Keratinocyte (primary cell): ENCODE measurements at regions not wholly inside any gene's neighbourhood (a gene's known extent, or its start where the extent isn't known, plus 50 kb on each side); places are given as distances from the start of the nearest gene placed in this dataset.

Source experiments
- DNase-seq: peaks from one replicate; pipeline ENCODE4 v3.0.0-alpha.2; 2011; ENCODE audit warnings: low read depth, missing footprints, low spot score
- FAIRE-seq: peaks from 2 replicates; lab custom pipeline; 2011; peaks lifted over from hg19 to GRCh38; lab: Jason Lieb, UNC
- H2AFZ ChIP-seq: 2 replicates; pipeline ENCODE4 v1.6.0; 2012; ENCODE audit warnings: low read length, control low read depth, inconsistent platforms; ENCODE audit not compliant: control insufficient read depth
- H3K27ac ChIP-seq: 2 replicates; pipeline ENCODE4 v1.5.1; 2011; ENCODE audit warnings: low read length; ENCODE audit not compliant: control insufficient read depth, insufficient read depth
- H3K27me3 ChIP-seq: 3 replicates; pipeline ENCODE4 v1.6.0; 2011; ENCODE audit warnings: low read length; ENCODE audit not compliant: control insufficient read depth, insufficient read depth; ENCODE audit errors: extremely low read depth
- H3K36me3 ChIP-seq, 2 experiments: 2 replicates in 1 of 2; 3 replicates in 1 of 2; pipeline ENCODE4 v1.5.1; 2011; ENCODE audit warnings: low read length in 2 of 2, mild to moderate bottlenecking in 1 of 2; ENCODE audit not compliant: control insufficient read depth in 2 of 2, insufficient read depth in 2 of 2; ENCODE audit errors: extremely low read depth in 1 of 2
- H3K4me1 ChIP-seq: 3 replicates; pipeline ENCODE4 v1.5.1; 2011; ENCODE audit warnings: low read length; ENCODE audit not compliant: control insufficient read depth, insufficient read depth; ENCODE audit errors: extremely low read depth
- H3K4me2 ChIP-seq: 3 replicates; pipeline ENCODE4 v1.6.0; 2011; ENCODE audit warnings: low read depth, low read length; ENCODE audit not compliant: control insufficient read depth, insufficient read depth; ENCODE audit errors: extremely low read depth
- H3K4me3 ChIP-seq, 3 experiments: fragments of 200-600 bp in 1 of 3; sonication (generic) in 1 of 3; 2 replicates in 2 of 3; 3 replicates in 1 of 3; pipeline ENCODE4 v1.5.1; 2011 to 2016; ENCODE audit warnings: low read length in 3 of 3, mild to moderate bottlenecking in 3 of 3, control low read depth in 2 of 3, inconsistent platforms in 1 of 3, low read depth in 1 of 3, mixed read lengths in 1 of 3, mixed run types in 1 of 3, moderate library complexity in 1 of 3; ENCODE audit not compliant: control insufficient read depth in 2 of 3, insufficient read depth in 2 of 3; ENCODE audit errors: extremely low read depth in 1 of 3
- H3K79me2 ChIP-seq: 2 replicates; pipeline ENCODE4 v1.6.0; 2012; ENCODE audit warnings: low read length; ENCODE audit not compliant: control insufficient read depth, insufficient read depth
- H3K9ac ChIP-seq: 3 replicates; pipeline ENCODE4 v1.6.0; 2011; ENCODE audit warnings: low read length; ENCODE audit not compliant: control insufficient read depth, insufficient read depth; ENCODE audit errors: extremely low read depth
- H3K9me1 ChIP-seq: 3 replicates; pipeline ENCODE4 v1.6.0; 2011; ENCODE audit warnings: low read length; ENCODE audit not compliant: control insufficient read depth, insufficient read depth; ENCODE audit errors: extremely low read depth
- H3K9me3 ChIP-seq: 2 replicates; pipeline ENCODE4 v1.5.1; 2012; ENCODE audit warnings: low read depth, low read length; ENCODE audit not compliant: control insufficient read depth
- H4K20me1 ChIP-seq: 3 replicates; pipeline ENCODE4 v1.6.0; 2011; ENCODE audit warnings: low read length; ENCODE audit not compliant: control insufficient read depth, insufficient read depth; ENCODE audit errors: extremely low read depth
- CTCF ChIP-seq, 3 experiments: IDR thresholded peaks in 1 of 3; conservative IDR thresholded peaks in 1 of 3; optimal IDR thresholded peaks in 1 of 3; 2 replicates in 2 of 3; 3 replicates in 1 of 3; pipeline versions ENCODE3 to v1.5.1; 2011; ENCODE audit warnings: low read length in 3 of 3, mild to moderate bottlenecking in 3 of 3, moderate library complexity in 2 of 3, control low read depth in 1 of 3, inconsistent platforms in 1 of 3; ENCODE audit not compliant: insufficient read depth in 2 of 3; ENCODE audit errors: extremely low read depth in 1 of 3
- EZH2 ChIP-seq: IDR thresholded peaks from one replicate; pipeline ENCODE4 v1.6.1; 2012; ENCODE audit warnings: inconsistent platforms, mild to moderate bottlenecking, low read length, moderate library complexity
- dilution Hi-C: fragments of 300-500 bp; cut with MboI; formaldehyde crosslinking; loops from one replicate; pipeline ENCODE4 v1.7.0; 2020; ENCODE audit warnings: low sequenced_read_pairs; ENCODE audit not compliant: extremely low pct_ligation_motif_present

DNA sequence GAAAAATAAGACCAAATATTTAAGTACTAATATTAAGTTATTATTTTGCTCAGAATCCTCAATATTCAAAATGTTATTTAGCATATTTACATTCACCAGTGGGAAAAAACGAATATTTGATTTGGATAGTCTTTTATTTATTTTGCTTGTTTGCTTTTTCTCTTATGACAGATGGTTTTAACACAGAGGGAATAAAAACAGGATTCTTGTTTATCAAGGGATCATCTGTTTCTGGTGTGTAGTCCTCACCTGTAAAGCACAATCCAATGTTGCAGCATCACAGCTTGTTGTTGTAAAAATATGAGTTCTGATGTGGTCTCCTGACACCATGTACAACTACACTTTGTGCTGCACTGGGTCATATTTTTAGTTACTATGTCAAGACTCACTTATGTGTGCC is 103.9 kb downstream of the AVPR1A start:
- DNase-seq (no peak), FAIRE-seq (no peak)
- no peaks in the 10 kb centered on the region for H3K9me1 ChIP-seq
- no peaks in the 10 kb centered on the region for H3K36me3 ChIP-seq
- no peaks in the 10 kb centered on the region for H3K27me3 ChIP-seq
- H3K4me2 ChIP-seq, result no peak overlapping the region
- no peak overlapping the region for H2AFZ ChIP-seq
- no peak overlapping the region for H3K4me3 ChIP-seq
- peaks cover 8% of the 10 kb centered on the region for H3K4me1 ChIP-seq
- no peaks in the 10 kb centered on the region for H4K20me1 ChIP-seq
- no peaks in the 10 kb centered on the region for H3K79me2 ChIP-seq
- dilution Hi-C loops, result no loop called here
- H3K27ac ChIP-seq, result no peak overlapping the region
- TF ChIP-seq CTCF (optimal IDR thresholded peaks at IDR 0.05 in 1 of 3, IDR thresholded peaks at IDR 0.05 in 1 of 3, conservative IDR thresholded peaks at IDR 0.05 in 1 of 3; ENCODE audit: extremely low read depth in 1 of 3, insufficient read depth in 2 of 3, low read length in 3 of 3) (no peak), EZH2 (no peak)
- H3K9me3 ChIP-seq, result no peaks in the 10 kb centered on the region
- H3K9ac ChIP-seq, result no peak overlapping the region

- H3K36me3 ChIP-seq, result no peaks in the 10 kb centered on the region
- peak overlapping the region; percentile 31 for H3K4me2 ChIP-seq
- no peaks in the 10 kb centered on the region for H3K27me3 ChIP-seq
- H2AFZ ChIP-seq, result peak overlapping the region; percentile 20
- H3K9me1 ChIP-seq, result no peaks in the 10 kb centered on the region
- FAIRE-seq (peak; percentile 87), DNase-seq (no peak)
- H3K9ac ChIP-seq, result no peak overlapping the region
- no peaks in the 10 kb centered on the region for H3K79me2 ChIP-seq
- dilution Hi-C loops, result no loop called here
- no peak overlapping the region for H3K27ac ChIP-seq
- H3K4me3 ChIP-seq, result no peak overlapping the region
- TF ChIP-seq EZH2 (no peak), CTCF (optimal IDR thresholded peaks at IDR 0.05 in 1 of 3, IDR thresholded peaks at IDR 0.05 in 1 of 3, conservative IDR thresholded peaks at IDR 0.05 in 1 of 3; ENCODE audit: extremely low read depth in 1 of 3, insufficient read depth in 2 of 3, low read length in 3 of 3) (no peak)
- peaks cover 8% of the 10 kb centered on the region for H3K4me1 ChIP-seq
- no peaks in the 10 kb centered on the region for H4K20me1 ChIP-seq
- no peaks in the 10 kb centered on the region for H3K9me3 ChIP-seq
Observed at GRCh38 chr12:63045020-63045860, 105.8 kb downstream of the AVPR1A start.
